ENCODE measurements at regions not wholly inside any gene's neighbourhood (a gene's known extent, or its start where the extent isn't known, plus 50 kb on each side); places are given as distances from the start of the nearest gene placed in this dataset.

GRCh38 chr2:44852594-44852993 is 88.9 kb upstream of the SIX3 start:
- TF ChIP-seq CTCF (conservative IDR thresholded peaks at IDR 0.05; ENCODE audit: low read depth, low read length): no peak
- no peak for TF ChIP-seq EZH2 (IDR thresholded peaks at IDR 0.05; ENCODE audit: low read length, unreplicated experiment)

Measured in PC-3 (cell line).